ENCODE measurements at regions not wholly inside any gene's neighbourhood (a gene's known extent, or its start where the extent isn't known, plus 50 kb on each side); places are given as distances from the start of the nearest gene placed in this dataset.
"Not testable (repeated sequence)": the region's sequence is repeated elsewhere in the genome, so short reads cannot be mapped to it uniquely, and the experiment has no call there.

DNA sequence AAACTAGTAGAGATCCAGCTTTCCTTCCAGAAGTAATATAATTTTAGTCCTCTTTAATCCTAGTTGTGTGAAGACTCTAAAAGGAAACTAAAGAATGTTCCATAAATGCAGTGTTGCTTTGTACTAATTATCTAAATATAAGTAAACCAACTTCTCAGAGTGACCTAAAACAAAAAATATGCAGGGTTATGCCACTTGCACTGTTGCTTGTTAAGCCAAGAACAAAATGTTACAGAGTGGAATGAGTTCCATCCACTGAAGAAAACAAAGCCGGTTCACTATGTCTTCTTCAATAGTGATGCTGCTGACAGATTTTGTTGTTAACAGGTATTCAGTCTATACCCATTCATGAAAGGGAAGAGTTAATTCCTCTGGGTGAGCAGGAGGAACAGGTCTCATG lies 252.0 kb upstream of the DIAPH2 start:
- DNase-seq, result no peak

GRCh38 chrX:96433409-96434077 lies 251.1 kb upstream of the DIAPH2 start:
- no peak for DNase-seq

GRCh38 chrX:96435378-96436035 lies 249.1 kb upstream of the DIAPH2 start:
- no peak for DNase-seq

- no peak for DNase-seq
Measured at GRCh38 chrX:96436105-96436504, 248.5 kb upstream of the DIAPH2 start.

- no peak for DNase-seq
Measured at GRCh38 chrX:96438803-96439202, 245.8 kb upstream of the DIAPH2 start.

DNA sequence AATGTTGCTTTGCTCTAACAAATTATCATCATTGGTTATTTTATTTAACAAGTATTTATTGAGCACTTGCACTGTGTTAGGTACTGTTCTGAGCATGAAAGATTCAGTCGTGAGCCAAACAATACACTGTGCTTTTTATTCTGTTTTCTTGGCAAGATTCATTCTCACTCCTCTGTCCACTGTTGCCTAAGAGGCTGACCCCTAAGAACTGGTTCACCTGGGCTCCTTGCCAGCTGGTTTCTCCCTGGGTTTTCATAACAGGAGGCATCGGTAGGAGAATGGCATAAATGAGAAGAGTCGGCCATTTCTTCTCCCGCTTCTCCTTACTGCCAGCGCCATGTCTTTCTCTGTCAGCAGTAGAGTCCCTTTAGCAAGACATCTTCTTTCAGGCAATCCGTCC lies 243.7 kb upstream of the DIAPH2 start:
- no peak for DNase-seq

GRCh38 chrX:96445531-96446065 lies 239.0 kb upstream of the DIAPH2 start:
- peak in 1 of 3 experiments; percentile 54 for DNase-seq

- DNase-seq, result no peak
Measured at GRCh38 chrX:96446524-96446923, 238.1 kb upstream of the DIAPH2 start.

GRCh38 chrX:96447161-96447560 lies 237.5 kb upstream of the DIAPH2 start:
- no peak for DNase-seq

- DNase-seq, result no peak
Measured at GRCh38 chrX:96449191-96449590, 235.5 kb upstream of the DIAPH2 start.

DNA sequence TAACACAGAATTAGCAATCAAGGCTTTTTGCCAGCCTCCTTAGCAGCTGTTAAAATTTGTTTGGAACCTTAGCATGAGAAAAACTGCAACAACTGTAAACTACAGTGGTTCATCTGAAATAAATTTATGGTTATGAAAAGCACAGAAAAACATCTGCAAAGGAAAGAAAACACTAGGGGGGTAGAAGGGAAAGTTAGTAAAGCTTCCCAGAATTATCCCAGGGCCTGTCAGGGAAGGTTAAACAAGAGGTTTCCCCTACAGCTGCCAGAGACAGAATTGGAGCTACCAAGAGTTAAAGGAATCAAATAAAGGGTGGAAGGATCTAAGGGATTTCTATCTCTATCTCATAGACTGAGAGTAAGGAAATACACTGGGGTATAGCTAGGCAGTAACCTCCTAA lies 234.7 kb upstream of the DIAPH2 start:
- DNase-seq, result no peak

- DNase-seq, result no peak
Measured at GRCh38 chrX:96453139-96453538, 231.5 kb upstream of the DIAPH2 start.

DNA sequence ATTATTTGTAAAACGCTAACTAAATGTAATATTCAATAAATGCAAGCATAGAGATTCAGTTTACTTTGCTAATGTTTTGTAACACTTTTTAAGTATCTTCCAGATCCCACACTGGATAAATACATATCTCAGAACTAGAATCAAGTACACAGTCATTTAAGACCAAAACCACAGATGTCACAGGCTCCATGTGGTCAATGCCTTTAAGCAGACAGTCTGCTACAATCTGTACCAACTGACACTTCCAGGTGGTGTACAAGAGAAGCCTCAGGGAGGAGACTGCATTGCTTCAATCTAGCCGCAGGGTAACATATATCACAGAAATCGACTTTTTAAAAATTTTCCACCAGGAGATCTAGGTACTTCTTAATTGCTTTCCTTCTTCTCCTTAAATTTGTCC lies 229.6 kb upstream of the DIAPH2 start:
- DNase-seq, result no peak

DNA sequence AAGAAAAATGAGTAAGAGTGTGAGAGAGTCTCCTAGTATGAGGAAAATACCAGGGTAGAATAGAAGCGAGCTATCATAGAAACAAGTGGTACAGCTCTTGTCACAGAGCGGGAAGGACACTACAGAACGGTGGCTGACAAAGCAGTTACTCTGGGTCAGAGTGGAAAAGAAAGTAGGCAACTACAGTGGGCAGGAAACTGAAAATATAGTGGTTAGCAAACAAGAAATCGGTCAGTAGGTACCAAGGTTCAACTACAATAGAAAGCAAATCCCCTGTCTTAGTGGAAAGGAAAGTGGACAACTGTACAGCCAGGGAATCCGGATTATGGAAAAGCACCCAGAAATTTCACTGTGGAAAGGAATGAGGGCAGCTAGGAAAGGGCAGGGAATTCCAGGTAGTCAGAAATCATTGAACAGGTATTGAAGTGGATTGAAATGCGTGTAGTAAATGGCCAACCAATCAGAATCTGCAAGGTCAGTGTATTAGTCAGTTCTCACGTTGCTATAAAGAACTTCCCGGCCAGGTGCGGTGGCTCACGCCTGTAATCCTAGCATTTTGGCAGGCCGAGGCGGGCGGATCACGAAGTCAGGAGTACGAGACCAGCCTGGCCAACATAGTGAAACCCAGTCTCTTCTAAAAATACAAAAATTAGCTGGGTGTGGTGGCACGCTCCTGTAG lies 219.6 kb upstream of the DIAPH2 start:
- no peak for DNase-seq

GRCh38 chrX:96474029-96474740 lies 210.5 kb upstream of the DIAPH2 start:
- no peak for DNase-seq

DNA sequence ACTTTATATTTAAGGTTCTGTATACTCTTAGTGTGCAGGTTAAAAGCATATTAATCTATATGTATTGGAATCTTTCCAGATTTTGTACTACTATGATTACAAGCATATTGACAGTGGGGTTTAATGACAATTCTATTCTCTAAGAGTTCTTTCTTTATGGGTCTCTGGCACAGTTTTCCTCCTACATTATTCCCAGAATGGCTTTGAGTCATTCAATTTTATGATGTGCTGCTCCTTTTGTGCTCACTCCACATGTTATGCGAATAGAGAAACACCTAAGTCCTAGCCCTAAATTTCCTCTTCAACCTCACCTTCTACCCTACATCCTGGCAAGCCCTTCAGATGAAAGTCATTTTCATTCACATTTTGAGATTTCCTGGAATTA lies 209.9 kb upstream of the DIAPH2 start:
- no peak for DNase-seq

DNA sequence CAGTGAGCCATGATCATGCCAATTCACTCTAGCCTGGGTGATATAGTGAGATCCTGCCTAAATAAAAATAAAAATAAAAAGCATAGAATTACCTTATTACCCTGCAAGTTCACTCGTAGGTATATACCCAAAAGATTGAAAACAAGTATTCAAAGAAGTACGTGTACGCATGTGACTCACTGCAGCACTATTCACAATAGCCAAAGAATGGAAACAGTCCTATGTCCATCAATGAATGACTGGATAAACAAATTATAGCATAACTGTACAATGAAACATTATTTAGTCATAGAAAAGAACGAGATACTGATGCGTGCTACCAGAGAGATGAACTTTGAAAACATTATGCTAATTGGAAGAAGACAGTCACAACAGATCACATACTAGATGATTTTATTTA lies 204.6 kb upstream of the DIAPH2 start:
- no peak for DNase-seq

- DNase-seq, result no peak
Measured at GRCh38 chrX:96481831-96482230, 202.8 kb upstream of the DIAPH2 start.

DNA sequence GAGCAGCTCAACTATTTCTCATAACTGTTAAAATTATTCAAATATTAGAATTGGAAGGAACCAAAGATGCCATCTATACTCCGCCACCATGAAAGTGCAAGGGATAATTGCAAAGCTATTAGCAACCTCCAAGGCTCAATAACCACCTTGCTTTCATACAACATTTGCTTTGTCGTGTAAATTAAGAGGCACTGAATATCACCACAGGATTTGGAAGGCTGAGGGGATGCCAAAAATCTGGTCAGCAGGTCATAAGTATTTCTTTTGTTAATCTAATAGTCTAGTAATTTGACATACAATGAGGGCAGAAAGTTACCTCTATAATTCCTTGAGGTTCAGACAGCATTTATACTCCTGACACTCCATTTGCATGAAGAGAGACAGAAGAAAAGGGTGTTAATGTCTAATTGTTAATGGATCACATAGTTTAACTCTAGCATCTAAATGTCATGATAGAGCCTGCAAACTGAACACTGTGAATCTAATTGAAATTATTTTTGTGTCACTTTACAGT lies 200.9 kb upstream of the DIAPH2 start:
- DNase-seq, result peak in 1 of 3 experiments; percentile 22

- DNase-seq, result peak in 2 of 3 experiments; percentile 7 to 35
Measured at GRCh38 chrX:96486687-96487086, 198.0 kb upstream of the DIAPH2 start.

DNA sequence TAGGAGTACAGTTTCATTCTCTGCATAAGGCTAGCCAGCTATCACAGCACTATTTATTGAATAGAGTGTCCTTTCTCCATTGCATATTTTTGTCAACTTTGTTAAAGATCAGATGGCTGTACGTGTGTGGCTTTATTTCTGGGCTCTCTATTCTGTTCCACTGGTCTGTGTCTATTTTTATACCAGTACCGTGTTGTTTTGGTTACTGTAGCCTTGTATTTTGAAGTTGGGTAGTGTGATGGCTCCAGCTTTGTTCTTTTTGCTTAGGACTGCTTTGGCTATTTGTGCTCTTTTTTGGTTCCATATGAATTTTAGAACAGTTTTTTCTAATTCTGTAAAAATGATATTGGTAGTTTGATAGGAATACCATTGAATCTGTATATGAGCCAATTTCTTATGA lies 182.1 kb upstream of the DIAPH2 start:
- DNase-seq, result no peak

GRCh38 chrX:96529386-96529785 lies 155.3 kb upstream of the DIAPH2 start:
- not testable (repeated sequence) for DNase-seq

GRCh38 chrX:96538104-96538725 lies 146.4 kb upstream of the DIAPH2 start:
- no peak for DNase-seq

All from NCI-H1417 (cell line).